ENCODE measurements at regions not wholly inside any gene's neighbourhood (a gene's known extent, or its start where the extent isn't known, plus 50 kb on each side); places are given as distances from the start of the nearest gene placed in this dataset.

GRCh38 chr3:18843188-18843587, 305.1 kb upstream of the KCNH8 start:
- POLR2A ChIA-PET, result no interaction called here
- H3K4me3 ChIP-seq (ENCODE audit: low read depth, low read length), result no peak overlapping the region
- TF ChIP-seq, protein P1, sequence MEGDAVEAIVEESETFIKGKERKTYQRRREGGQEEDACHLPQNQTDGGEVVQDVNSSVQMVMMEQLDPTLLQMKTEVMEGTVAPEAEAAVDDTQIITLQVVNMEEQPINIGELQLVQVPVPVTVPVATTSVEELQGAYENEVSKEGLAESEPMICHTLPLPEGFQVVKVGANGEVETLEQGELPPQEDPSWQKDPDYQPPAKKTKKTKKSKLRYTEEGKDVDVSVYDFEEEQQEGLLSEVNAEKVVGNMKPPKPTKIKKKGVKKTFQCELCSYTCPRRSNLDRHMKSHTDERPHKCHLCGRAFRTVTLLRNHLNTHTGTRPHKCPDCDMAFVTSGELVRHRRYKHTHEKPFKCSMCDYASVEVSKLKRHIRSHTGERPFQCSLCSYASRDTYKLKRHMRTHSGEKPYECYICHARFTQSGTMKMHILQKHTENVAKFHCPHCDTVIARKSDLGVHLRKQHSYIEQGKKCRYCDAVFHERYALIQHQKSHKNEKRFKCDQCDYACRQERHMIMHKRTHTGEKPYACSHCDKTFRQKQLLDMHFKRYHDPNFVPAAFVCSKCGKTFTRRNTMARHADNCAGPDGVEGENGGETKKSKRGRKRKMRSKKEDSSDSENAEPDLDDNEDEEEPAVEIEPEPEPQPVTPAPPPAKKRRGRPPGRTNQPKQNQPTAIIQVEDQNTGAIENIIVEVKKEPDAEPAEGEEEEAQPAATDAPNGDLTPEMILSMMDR (IDR thresholded peaks at IDR 0.05; ENCODE audit: insufficient read depth, low read length, missing control alignments), result no peak
- CTCF ChIA-PET, result no interaction called here
- DNase-seq (ENCODE audit: low read depth, low spot score), result no peak

- ChIA-PET POLR2A (no interaction called here), CTCF (no interaction called here)
- no peak for DNase-seq (ENCODE audit: low read depth, low spot score)
- TF ChIP-seq, protein P1 (IDR thresholded peaks at IDR 0.05; ENCODE audit: insufficient read depth, low read length, missing control alignments), result no peak
- H3K4me3 ChIP-seq (ENCODE audit: low read depth, low read length), result no peak overlapping the region
Measured at GRCh38 chr3:18841422-18842343, 306.6 kb upstream of the KCNH8 start.

GRCh38 chr3:18840535-18841137, 307.7 kb upstream of the KCNH8 start:
- TF ChIP-seq, protein P1 (IDR thresholded peaks at IDR 0.05; ENCODE audit: insufficient read depth, low read length, missing control alignments), result no peak
- H3K4me3 ChIP-seq (ENCODE audit: low read depth, low read length), result no peak overlapping the region
- ChIA-PET CTCF (no interaction called here), POLR2A (no interaction called here)
- DNase-seq (ENCODE audit: low read depth, low spot score), result no peak

- no peak overlapping the region for H3K4me3 ChIP-seq (ENCODE audit: low read depth, low read length)
- TF ChIP-seq, protein P1 (IDR thresholded peaks at IDR 0.05; ENCODE audit: insufficient read depth, low read length, missing control alignments), result no peak
- DNase-seq (ENCODE audit: low read depth, low spot score), result no peak
- POLR2A ChIA-PET, result no interaction called here
- CTCF ChIA-PET, result no interaction called here
Measured at GRCh38 chr3:18838758-18839157, 309.6 kb upstream of the KCNH8 start.

DNA sequence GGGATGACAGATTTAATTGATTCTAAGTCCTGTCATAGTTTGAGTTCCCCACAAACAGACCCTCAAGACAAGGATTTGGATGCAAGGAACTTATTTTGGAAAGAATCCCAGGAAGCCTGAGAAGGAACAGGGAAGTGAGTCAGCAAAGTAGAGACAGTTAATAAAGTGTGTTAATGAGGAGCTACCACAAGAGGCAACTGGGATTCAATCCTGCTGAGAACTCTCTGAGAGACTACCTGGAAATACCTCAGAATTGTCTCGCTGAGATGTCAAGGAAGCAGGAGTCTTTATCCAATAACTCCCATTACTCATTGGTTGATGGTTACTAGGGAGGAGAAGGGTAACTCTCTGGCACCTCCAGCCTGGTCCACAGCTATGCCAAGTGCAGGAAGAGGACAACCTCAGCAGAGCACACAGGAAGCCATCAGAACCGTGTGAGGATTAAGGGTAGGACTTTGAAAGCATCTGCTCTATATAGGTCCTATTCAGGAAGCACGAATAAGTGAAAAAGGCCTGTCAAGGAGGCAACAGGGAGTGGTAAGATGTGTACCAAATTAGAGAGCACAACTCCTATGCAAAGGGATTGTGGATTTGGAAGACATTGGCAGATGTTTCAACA, 311.1 kb upstream of the KCNH8 start:
- TF ChIP-seq, protein P1 (IDR thresholded peaks at IDR 0.05; ENCODE audit: insufficient read depth, low read length, missing control alignments), result no peak
- ChIA-PET POLR2A (no interaction called here), CTCF (no interaction called here)
- H3K4me3 ChIP-seq (ENCODE audit: low read depth, low read length), result no peak overlapping the region
- DNase-seq (ENCODE audit: low read depth, low spot score), result no peak

- ChIA-PET CTCF (no interaction called here), POLR2A (no interaction called here)
- H3K4me3 ChIP-seq (ENCODE audit: low read depth, low read length), result no peak overlapping the region
- DNase-seq (ENCODE audit: low read depth, low spot score), result no peak
- TF ChIP-seq, protein P1 (IDR thresholded peaks at IDR 0.05; ENCODE audit: insufficient read depth, low read length, missing control alignments), result no peak
Measured at GRCh38 chr3:18835021-18835420, 313.3 kb upstream of the KCNH8 start.

Data from AG04449 (cell line).